ENCODE measurements at regions not wholly inside any gene's neighbourhood (a gene's known extent, or its start where the extent isn't known, plus 50 kb on each side); places are given as distances from the start of the nearest gene placed in this dataset.
A peak's percentile ranks its signal among the peaks of the same experiment; 100 is the strongest.

- no peak for DNase-seq (ENCODE audit: low read depth)
- no peak overlapping the region for H3K4me3 ChIP-seq (ENCODE audit: low read length)
- TF ChIP-seq CTCF (IDR thresholded peaks at IDR 0.05; ENCODE audit: insufficient read depth, low read depth, low read length, missing control alignments), result no peak
Measured at GRCh38 chr6:170227996-170228945, 62.6 kb downstream of the DLL1 start.

- DNase-seq (ENCODE audit: low read depth), result peak; percentile 23
- TF ChIP-seq CTCF (IDR thresholded peaks at IDR 0.05; ENCODE audit: insufficient read depth, low read depth, low read length, missing control alignments), result no peak
- no peak overlapping the region for H3K4me3 ChIP-seq (ENCODE audit: low read length)
Measured at GRCh38 chr6:170227521-170227983, 63.3 kb downstream of the DLL1 start.

GRCh38 chr6:170226647-170227046 is 64.2 kb downstream of the DLL1 start:
- no peak for DNase-seq (ENCODE audit: low read depth)
- TF ChIP-seq CTCF (IDR thresholded peaks at IDR 0.05; ENCODE audit: insufficient read depth, low read depth, low read length, missing control alignments), result no peak
- H3K4me3 ChIP-seq (ENCODE audit: low read length), result no peak overlapping the region

GRCh38 chr6:170225852-170226417 is 64.9 kb downstream of the DLL1 start:
- DNase-seq (ENCODE audit: low read depth), result peak; percentile 99
- peak; percentile 16 for TF ChIP-seq CTCF (IDR thresholded peaks at IDR 0.05; ENCODE audit: insufficient read depth, low read depth, low read length, missing control alignments)
- H3K4me3 ChIP-seq (ENCODE audit: low read length), result no peak overlapping the region

- TF ChIP-seq CTCF (IDR thresholded peaks at IDR 0.05; ENCODE audit: insufficient read depth, low read depth, low read length, missing control alignments), result no peak
- DNase-seq (ENCODE audit: low read depth), result peak; percentile 98
- H3K4me3 ChIP-seq (ENCODE audit: low read length), result no peak overlapping the region
Measured at GRCh38 chr6:170224694-170225660, 65.9 kb downstream of the DLL1 start.

All from epithelial cell of esophagus (primary cell).